Breast epithelium (tissue), 4 donors: ENCODE measurements at regions not wholly inside any gene's neighbourhood (a gene's known extent, or its start where the extent isn't known, plus 50 kb on each side); places are given as distances from the start of the nearest gene placed in this dataset.

Source experiments
- DNase-seq, 2 donors: peaks; one replicate each; pipeline ENCODE4 v3.0.0-alpha.2; 2019; ENCODE audit warnings: low spot score in 2 of 2
- H3K27ac ChIP-seq, 2 donors: fragments of 200-600 bp; sonication (generic) in 1 of 2; one replicate each; pipeline ENCODE4 v1.5.1; 2016 to 2019; ENCODE audit warnings: mild to moderate bottlenecking in 1 of 2
- H3K27me3 ChIP-seq, 2 donors: fragments of 200-600 bp; sonication (generic) in 1 of 2; one replicate each; pipeline versions ENCODE4 v1.5.1 to v1.6.0; 2017 to 2019; ENCODE audit warnings: control low read depth in 1 of 2, mild to moderate bottlenecking in 1 of 2
- H3K36me3 ChIP-seq: fragments of 200-600 bp; one replicate; pipeline ENCODE4 v1.5.1; 2019
- H3K4me1 ChIP-seq, 2 donors: fragments of 200-600 bp; sonication (generic); one replicate each; pipeline ENCODE4 v1.5.1; 2016 to 2019; ENCODE audit warnings: control low read depth in 1 of 2
- H3K4me3 ChIP-seq, 3 donors: fragments of 200-600 bp; sonication (generic); 1 replicate in 2 of 3; 2 replicates in 1 of 3; pipeline ENCODE4 v1.5.1; 2016 to 2019; ENCODE audit warnings: mild to moderate bottlenecking in 3 of 3, moderate library complexity in 2 of 3
- H3K9me3 ChIP-seq, 2 donors: fragments of 200-600 bp; sonication (generic) in 1 of 2; one replicate each; pipeline ENCODE4 v1.5.1; 2016 to 2019; ENCODE audit warnings: control low read depth in 1 of 2
- CTCF ChIP-seq, 3 donors: fragments of 450-650 bp; IDR thresholded peaks; one replicate each; pipeline ENCODE4 v1.5.1; 2016 to 2017; ENCODE audit warnings: antibody characterized with exemption in 3 of 3, mild to moderate bottlenecking in 3 of 3, moderate library complexity in 3 of 3
- POLR2A ChIP-seq: fragments of 450-650 bp; IDR thresholded peaks from one replicate; pipeline ENCODE4 v1.6.1; 2016; ENCODE audit warnings: antibody characterized with exemption, mild to moderate bottlenecking, moderate library complexity
- POLR2AphosphoS5 ChIP-seq, 3 donors: sonication (generic); formaldehyde crosslinking; IDR thresholded peaks; one replicate each; pipeline ENCODE4 v1.6.1; 2017; ENCODE audit warnings: antibody characterized with exemption in 3 of 3
- intact Hi-C: fragments of 100-400 bp; cut with DNase I; formaldehyde crosslinking; loops from one replicate; pipeline ENCODE4 v1.15.1; 2023; ENCODE audit warnings: low total_unique reads

GRCh38 chr12:59134750-59135149, 214.4 kb upstream of the LRIG3 start:
- H3K4me3 ChIP-seq: no peak overlapping the region
- no peaks in the 10 kb centered on the region for H3K9me3 ChIP-seq
- no peaks in the 10 kb centered on the region for H3K4me1 ChIP-seq
- TF ChIP-seq POLR2AphosphoS5 (IDR thresholded peaks at IDR 0.05) (no peak), POLR2A (no peak), CTCF (IDR thresholded peaks at IDR 0.05) (no peak)
- no peaks in the 10 kb centered on the region for H3K36me3 ChIP-seq
- no peaks in the 10 kb centered on the region for H3K27me3 ChIP-seq
- DNase-seq: no peak
- intact Hi-C loops: no loop called here
- no peak overlapping the region for H3K27ac ChIP-seq

GRCh38 chr12:59131462-59131861, 211.2 kb upstream of the LRIG3 start:
- H3K4me1 ChIP-seq: no peaks in the 10 kb centered on the region
- no peaks in the 10 kb centered on the region for H3K9me3 ChIP-seq
- no peaks in the 10 kb centered on the region for H3K36me3 ChIP-seq
- TF ChIP-seq CTCF (IDR thresholded peaks at IDR 0.05) (no peak), POLR2AphosphoS5 (IDR thresholded peaks at IDR 0.05) (no peak), POLR2A (no peak)
- H3K27me3 ChIP-seq: no peaks in the 10 kb centered on the region
- intact Hi-C loops: no loop called here
- no peak overlapping the region for H3K27ac ChIP-seq
- H3K4me3 ChIP-seq: no peak overlapping the region
- no peak for DNase-seq

GRCh38 chr12:59122784-59123183, 202.5 kb upstream of the LRIG3 start:
- no peaks in the 10 kb centered on the region for H3K27me3 ChIP-seq
- DNase-seq: no peak
- H3K27ac ChIP-seq: no peak overlapping the region
- no peaks in the 10 kb centered on the region for H3K9me3 ChIP-seq
- no peak overlapping the region for H3K4me3 ChIP-seq
- intact Hi-C loops: no loop called here
- H3K36me3 ChIP-seq: no peaks in the 10 kb centered on the region
- peak in 1 of 3 donors; percentile 19 for TF ChIP-seq POLR2AphosphoS5 (IDR thresholded peaks at IDR 0.05)
- no peak for TF ChIP-seq POLR2A
- TF ChIP-seq CTCF (IDR thresholded peaks at IDR 0.05): no peak
- no peaks in the 10 kb centered on the region for H3K4me1 ChIP-seq

GRCh38 chr12:59121451-59121850, 201.1 kb upstream of the LRIG3 start:
- Histone ChIP-seq H3K4me1 (no peaks in the 10 kb centered on the region), H3K27ac (peak overlapping the region in 1 of 2 donors; percentile 9), H3K36me3 (no peaks in the 10 kb centered on the region), H3K27me3 (no peaks in the 10 kb centered on the region), H3K9me3 (no peaks in the 10 kb centered on the region), H3K4me3 (no peak overlapping the region)
- no peak for DNase-seq
- TF ChIP-seq CTCF (IDR thresholded peaks at IDR 0.05): no peak
- TF ChIP-seq POLR2A: no peak
- TF ChIP-seq POLR2AphosphoS5 (IDR thresholded peaks at IDR 0.05): no peak
- intact Hi-C loops: no loop called here

GRCh38 chr12:59119676-59120075, 199.4 kb upstream of the LRIG3 start:
- no peaks in the 10 kb centered on the region for H3K27me3 ChIP-seq
- H3K4me3 ChIP-seq: no peak overlapping the region
- no peaks in the 10 kb centered on the region for H3K9me3 ChIP-seq
- no peaks in the 10 kb centered on the region for H3K36me3 ChIP-seq
- no peak overlapping the region for H3K27ac ChIP-seq
- intact Hi-C loops: no loop called here
- DNase-seq: no peak
- TF ChIP-seq CTCF (IDR thresholded peaks at IDR 0.05) (no peak), POLR2A (no peak), POLR2AphosphoS5 (IDR thresholded peaks at IDR 0.05) (no peak)
- H3K4me1 ChIP-seq: no peaks in the 10 kb centered on the region
